Astrocyte (in vitro differentiated cells and primary cell): ENCODE measurements at regions not wholly inside any gene's neighbourhood (a gene's known extent, or its start where the extent isn't known, plus 50 kb on each side); places are given as distances from the start of the nearest gene placed in this dataset.

Source experiments
- DNase-seq: peaks from one replicate; pipeline ENCODE4 v3.0.0-alpha.2; 2010; ENCODE audit warnings: low read depth
- FAIRE-seq: peaks from 2 replicates; lab custom pipeline; 2011; peaks lifted over from hg19 to GRCh38; lab: Jason Lieb, UNC
- H2AFZ ChIP-seq: 2 replicates; pipeline ENCODE4 v1.6.0; 2012; ENCODE audit warnings: low read depth, low read length, inconsistent platforms
- H3K27ac ChIP-seq: 2 replicates; pipeline ENCODE4 v1.5.1; 2011; ENCODE audit warnings: low read depth, low read length, inconsistent platforms
- H3K27me3 ChIP-seq: 2 replicates; pipeline ENCODE4 v1.6.0; 2011; ENCODE audit warnings: low read length, inconsistent platforms; ENCODE audit not compliant: insufficient read depth
- H3K36me3 ChIP-seq: 2 replicates; pipeline ENCODE4 v1.5.1; 2011; ENCODE audit warnings: low read length, inconsistent platforms; ENCODE audit not compliant: insufficient read depth
- H3K4me1 ChIP-seq: 2 replicates; pipeline ENCODE4 v1.5.1; 2011; ENCODE audit warnings: low read length, inconsistent platforms; ENCODE audit not compliant: insufficient read depth
- H3K4me2 ChIP-seq: 2 replicates; pipeline ENCODE4 v1.6.0; 2012; ENCODE audit warnings: low read length, inconsistent platforms
- H3K4me3 ChIP-seq: 2 replicates; pipeline ENCODE4 v1.5.1; 2011; ENCODE audit warnings: low read depth, mild to moderate bottlenecking, low read length, inconsistent platforms; ENCODE audit not compliant: insufficient read depth
- H3K79me2 ChIP-seq: 2 replicates; pipeline ENCODE4 v1.6.0; 2012; ENCODE audit warnings: mild to moderate bottlenecking, low read length, inconsistent platforms; ENCODE audit not compliant: insufficient read depth
- H3K9ac ChIP-seq: 2 replicates; pipeline ENCODE4 v1.6.0; 2012; ENCODE audit warnings: mild to moderate bottlenecking, low read length, inconsistent platforms
- H3K9me3 ChIP-seq: 2 replicates; pipeline ENCODE4 v1.5.1; 2012; ENCODE audit warnings: low read depth, mild to moderate bottlenecking, low read length, inconsistent platforms; ENCODE audit not compliant: insufficient read depth
- H4K20me1 ChIP-seq: 2 replicates; pipeline ENCODE4 v1.6.0; 2012; ENCODE audit warnings: low read length, inconsistent platforms; ENCODE audit not compliant: insufficient read depth
- H3K27ac Mint-ChIP-seq: one replicate; pipeline ENCODE4 v1.8.0; 2021; ENCODE audit warnings: mild to moderate bottlenecking, mixed read lengths; ENCODE audit not compliant: unreplicated experiment
- H3K27me3 Mint-ChIP-seq: one replicate; pipeline ENCODE4 v1.8.0; 2021; ENCODE audit warnings: low read depth, mixed read lengths; ENCODE audit not compliant: unreplicated experiment
- H3K36me3 Mint-ChIP-seq: one replicate; pipeline ENCODE4 v1.8.0; 2021; ENCODE audit warnings: low read depth, mixed read lengths; ENCODE audit not compliant: unreplicated experiment
- H3K4me1 Mint-ChIP-seq: one replicate; pipeline ENCODE4 v1.8.0; 2021; ENCODE audit warnings: low read depth, mixed read lengths; ENCODE audit not compliant: unreplicated experiment
- H3K4me3 Mint-ChIP-seq: one replicate; pipeline ENCODE4 v1.8.0; 2021; ENCODE audit warnings: mild to moderate bottlenecking, moderate library complexity, mixed read lengths; ENCODE audit not compliant: unreplicated experiment
- H3K9me3 Mint-ChIP-seq: one replicate; pipeline ENCODE4 v1.8.0; 2021; ENCODE audit warnings: mild to moderate bottlenecking, mixed read lengths; ENCODE audit not compliant: unreplicated experiment
- CTCF ChIP-seq: IDR thresholded peaks from 2 replicates; pipeline ENCODE4 v1.5.1; 2011; ENCODE audit warnings: low read depth, mild to moderate bottlenecking, inconsistent platforms, low read length, moderate library complexity; ENCODE audit not compliant: insufficient read depth
- EZH2 ChIP-seq: IDR thresholded peaks from 2 replicates; pipeline ENCODE4 v1.6.1; 2012; ENCODE audit warnings: mild to moderate bottlenecking, low read length, inconsistent platforms; ENCODE audit not compliant: insufficient read depth

GRCh38 chr2:11980809-11981208, 234.4 kb downstream of the LPIN1 start:
- H3K9me3 ChIP-seq, result no peaks in the 10 kb centered on the region
- H3K4me1 ChIP-seq, result no peaks in the 10 kb centered on the region
- no peak for TF ChIP-seq CTCF
- TF ChIP-seq EZH2, result no peak
- no peak overlapping the region for H3K4me2 ChIP-seq
- H3K9ac ChIP-seq, result no peak overlapping the region
- no peaks in the 10 kb centered on the region for H3K36me3 ChIP-seq
- no peak overlapping the region for H3K4me3 Mint-ChIP-seq
- no peaks in the 10 kb centered on the region for H3K27me3 ChIP-seq
- DNase-seq (peak; percentile 74), FAIRE-seq (peak; percentile 17)
- H3K27ac ChIP-seq, result no peak overlapping the region
- no peaks in the 10 kb centered on the region for H3K4me1 Mint-ChIP-seq
- H3K79me2 ChIP-seq, result no peaks in the 10 kb centered on the region
- H3K36me3 Mint-ChIP-seq, result no peaks in the 10 kb centered on the region
- H3K27me3 Mint-ChIP-seq, result peaks cover 28% of the 10 kb centered on the region
- no peak overlapping the region for H3K4me3 ChIP-seq
- H3K9me3 Mint-ChIP-seq, result peaks cover 15% of the 10 kb centered on the region
- H4K20me1 ChIP-seq, result no peaks in the 10 kb centered on the region
- H2AFZ ChIP-seq, result no peak overlapping the region
- H3K27ac Mint-ChIP-seq, result no peak overlapping the region

DNA sequence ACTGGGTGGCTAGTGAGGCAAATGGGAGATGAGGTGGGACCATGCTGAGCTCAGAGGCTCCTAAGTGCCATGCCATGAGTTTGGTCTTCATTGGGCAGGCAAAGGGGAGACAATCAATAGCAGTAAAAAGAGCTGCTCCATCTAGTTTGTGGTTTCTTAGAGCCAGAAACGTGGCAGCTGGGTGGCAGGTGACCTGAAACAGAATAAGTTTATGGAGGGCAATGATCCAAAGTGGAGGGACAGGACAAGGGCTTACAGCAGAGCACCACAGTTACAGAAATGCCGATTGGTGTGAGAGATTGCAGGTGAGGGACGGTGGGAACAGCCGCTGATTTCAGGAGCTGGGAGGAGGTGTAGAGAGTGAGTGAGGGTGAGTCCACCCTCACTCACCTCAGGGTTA, 237.0 kb downstream of the LPIN1 start:
- no peaks in the 10 kb centered on the region for H4K20me1 ChIP-seq
- Mint-ChIP-seq H3K27ac (no peak overlapping the region), H3K4me3 (no peak overlapping the region)

More for the DNA sequence above, 237.0 kb downstream of the LPIN1 start:
- TF ChIP-seq CTCF (no peak), EZH2 (no peak)
- no peak for DNase-seq
- H3K79me2 ChIP-seq, result no peaks in the 10 kb centered on the region
- H3K27ac ChIP-seq, result no peak overlapping the region
- H3K36me3 Mint-ChIP-seq, result no peaks in the 10 kb centered on the region
- no peak overlapping the region for H3K4me2 ChIP-seq
- no peak overlapping the region for H2AFZ ChIP-seq
- peaks cover 18% of the 10 kb centered on the region for H3K9me3 Mint-ChIP-seq
- no peaks in the 10 kb centered on the region for H3K9me3 ChIP-seq
- FAIRE-seq, result no peak
- H3K27me3 Mint-ChIP-seq, result peaks cover 24% of the 10 kb centered on the region
- H3K36me3 ChIP-seq, result no peaks in the 10 kb centered on the region
- H3K4me1 Mint-ChIP-seq, result peaks cover 3% of the 10 kb centered on the region
- H3K27me3 ChIP-seq, result no peaks in the 10 kb centered on the region
- no peak overlapping the region for H3K9ac ChIP-seq
- no peaks in the 10 kb centered on the region for H3K4me1 ChIP-seq
- H3K4me3 ChIP-seq, result no peak overlapping the region
